ENCODE measurements at regions not wholly inside any gene's neighbourhood (a gene's known extent, or its start where the extent isn't known, plus 50 kb on each side); places are given as distances from the start of the nearest gene placed in this dataset.

DNA sequence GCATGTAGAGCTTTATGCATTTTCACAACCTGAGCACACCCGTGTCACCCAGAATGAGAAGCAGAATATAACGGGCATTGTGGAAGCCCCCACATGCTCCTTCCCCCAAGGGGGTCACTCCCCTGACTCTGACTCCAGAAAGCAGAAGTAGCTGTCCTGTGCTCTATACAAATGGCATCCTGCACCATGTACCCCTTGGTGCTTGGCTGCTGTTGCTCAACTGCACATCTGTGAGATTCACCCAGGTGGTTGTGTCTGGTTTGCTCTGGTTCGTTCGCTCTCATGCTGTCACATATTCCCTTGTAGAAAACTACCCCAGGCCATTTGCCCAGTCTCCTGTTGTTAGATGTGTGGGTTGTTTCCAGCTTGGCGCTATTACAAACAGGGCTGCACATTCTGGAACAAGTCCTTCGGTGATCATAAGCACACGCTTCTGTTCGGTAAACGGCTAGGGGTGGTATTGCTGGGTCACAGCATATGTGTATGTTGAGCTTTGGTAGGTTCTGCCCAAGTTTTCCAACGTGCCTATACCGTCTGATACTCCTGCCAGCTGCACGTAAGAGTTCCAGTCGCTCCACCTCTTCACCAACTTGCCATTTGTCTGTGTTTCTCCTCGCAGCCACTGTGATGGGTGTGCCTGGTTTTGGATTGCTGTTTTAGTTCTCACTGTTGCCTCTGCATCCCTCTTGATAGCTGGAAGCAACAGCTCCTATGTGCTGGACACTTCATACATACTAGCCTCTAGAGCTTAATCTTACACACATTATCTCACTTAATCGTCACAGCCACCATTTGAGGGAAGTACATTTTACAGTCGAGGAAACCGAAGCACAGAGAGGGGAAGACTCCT, 65.4 kb upstream of the SLC6A6 start:
- Histone ChIP-seq H3K36me3 (replicated peaks in 1 of 2) (no peaks in the 10 kb centered on the region), H3K4me3 (no peak overlapping the region), H3K4me1 (replicated peaks in 1 of 2) (no peaks in the 10 kb centered on the region), H3K9me3 (replicated peaks in 1 of 3) (no peaks in the 10 kb centered on the region), H3K27me3 (no peaks in the 10 kb centered on the region), H3K27ac (no peak overlapping the region)
- no peak for DNase-seq
- intact Hi-C loops (cut with DNase I): no loop called here
- 67 to 77% (median 71%) methylated on average over 17 of the region's 17 CpGs for WGBS, 4 donors
- TF ChIP-seq POLR2A (IDR thresholded peaks at IDR 0.05): no peak
- TF ChIP-seq, protein P1, sequence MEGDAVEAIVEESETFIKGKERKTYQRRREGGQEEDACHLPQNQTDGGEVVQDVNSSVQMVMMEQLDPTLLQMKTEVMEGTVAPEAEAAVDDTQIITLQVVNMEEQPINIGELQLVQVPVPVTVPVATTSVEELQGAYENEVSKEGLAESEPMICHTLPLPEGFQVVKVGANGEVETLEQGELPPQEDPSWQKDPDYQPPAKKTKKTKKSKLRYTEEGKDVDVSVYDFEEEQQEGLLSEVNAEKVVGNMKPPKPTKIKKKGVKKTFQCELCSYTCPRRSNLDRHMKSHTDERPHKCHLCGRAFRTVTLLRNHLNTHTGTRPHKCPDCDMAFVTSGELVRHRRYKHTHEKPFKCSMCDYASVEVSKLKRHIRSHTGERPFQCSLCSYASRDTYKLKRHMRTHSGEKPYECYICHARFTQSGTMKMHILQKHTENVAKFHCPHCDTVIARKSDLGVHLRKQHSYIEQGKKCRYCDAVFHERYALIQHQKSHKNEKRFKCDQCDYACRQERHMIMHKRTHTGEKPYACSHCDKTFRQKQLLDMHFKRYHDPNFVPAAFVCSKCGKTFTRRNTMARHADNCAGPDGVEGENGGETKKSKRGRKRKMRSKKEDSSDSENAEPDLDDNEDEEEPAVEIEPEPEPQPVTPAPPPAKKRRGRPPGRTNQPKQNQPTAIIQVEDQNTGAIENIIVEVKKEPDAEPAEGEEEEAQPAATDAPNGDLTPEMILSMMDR (IDR thresholded peaks at IDR 0.05): no peak

DNA sequence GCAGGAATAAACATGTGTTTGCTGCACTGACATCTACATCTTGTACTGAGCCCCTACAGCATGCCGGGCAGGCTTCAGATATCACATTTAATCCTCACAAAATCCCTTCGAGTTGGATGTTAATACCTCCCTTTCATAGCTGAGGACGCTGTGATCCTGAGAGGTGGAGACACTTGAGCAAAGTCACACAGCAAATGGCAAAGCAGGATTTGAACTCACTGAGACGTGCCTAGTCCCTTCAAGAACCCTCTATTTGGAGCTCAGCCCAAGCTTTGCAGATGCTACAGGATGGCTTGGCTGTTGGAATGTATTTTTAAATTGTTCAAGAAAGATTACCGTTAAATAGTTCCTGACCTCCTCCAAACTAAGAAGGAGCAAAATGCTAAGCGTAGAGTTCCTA, 64.6 kb upstream of the SLC6A6 start:
- Histone ChIP-seq H3K27me3 (no peaks in the 10 kb centered on the region), H3K4me1 (replicated peaks in 1 of 2) (no peaks in the 10 kb centered on the region), H3K4me3 (no peak overlapping the region), H3K27ac (no peak overlapping the region), H3K36me3 (replicated peaks in 1 of 2) (no peaks in the 10 kb centered on the region), H3K9me3 (replicated peaks in 1 of 3) (no peaks in the 10 kb centered on the region)
- 57 to 74% (median 66%) methylated on average over 4 to 6 of the region's 6 CpGs for WGBS, 4 donors
- no peak for DNase-seq
- intact Hi-C loops (cut with DNase I): no loop called here
- TF ChIP-seq POLR2A (IDR thresholded peaks at IDR 0.05): no peak
- TF ChIP-seq, protein P1 (IDR thresholded peaks at IDR 0.05): no peak

DNA sequence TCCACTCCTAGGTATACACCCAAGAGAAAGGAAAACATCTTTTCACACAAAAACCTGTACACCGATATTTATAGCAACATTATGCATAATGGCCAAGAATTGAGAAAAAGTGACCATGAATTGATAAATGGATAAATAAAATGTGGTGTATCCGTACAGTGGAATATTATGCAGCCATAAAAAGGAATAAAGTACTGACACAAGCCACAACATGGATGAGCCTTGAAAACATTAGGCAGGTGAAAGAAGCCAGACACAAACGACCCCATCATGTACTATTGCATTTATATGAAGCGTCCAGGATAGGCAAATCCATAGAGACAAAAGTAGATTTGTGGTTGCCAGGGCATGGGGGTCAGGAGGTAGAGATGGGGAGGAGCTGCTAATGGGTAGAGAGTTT, 64.2 kb upstream of the SLC6A6 start:
- DNase-seq: no peak
- H3K36me3 ChIP-seq (replicated peaks in 1 of 2): no peaks in the 10 kb centered on the region
- no peaks in the 10 kb centered on the region for H3K27me3 ChIP-seq
- H3K4me1 ChIP-seq (replicated peaks in 1 of 2): no peaks in the 10 kb centered on the region
- 57 to 77% (median 68%) methylated on average over 4 of the region's 4 CpGs for WGBS, 4 donors
- no peak overlapping the region for H3K4me3 ChIP-seq
- no peaks in the 10 kb centered on the region for H3K9me3 ChIP-seq (replicated peaks in 1 of 3)
- no peak overlapping the region for H3K27ac ChIP-seq
- intact Hi-C loops (cut with DNase I): no loop called here
- TF ChIP-seq POLR2A (IDR thresholded peaks at IDR 0.05): no peak
- TF ChIP-seq, protein P1 (IDR thresholded peaks at IDR 0.05): no peak

DNA sequence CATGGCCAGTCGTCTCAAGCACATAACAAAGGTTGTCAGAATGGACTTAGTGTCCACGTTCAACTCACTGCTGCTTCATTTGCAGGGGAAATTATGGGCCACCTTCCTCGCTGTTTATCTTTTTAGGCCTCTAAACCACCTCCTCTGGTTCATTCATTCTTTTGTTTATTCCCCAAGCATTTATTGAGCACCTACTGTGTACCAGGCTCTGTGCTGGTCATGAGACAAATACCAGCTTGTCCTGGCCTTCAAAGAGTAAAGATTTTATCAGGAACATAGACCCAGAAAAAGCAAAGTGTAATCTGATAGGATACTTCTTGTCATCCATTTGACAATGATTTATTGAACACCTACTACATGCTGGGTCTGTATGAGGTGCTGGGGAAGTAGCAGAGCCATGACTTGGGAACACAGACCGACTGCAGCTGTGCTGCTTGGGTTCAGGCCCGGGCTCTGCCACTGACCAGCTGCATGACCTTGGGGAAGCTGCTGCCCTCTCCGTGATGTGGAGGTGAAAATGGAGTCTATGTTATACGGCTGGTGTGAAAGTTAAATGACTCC, 63.4 kb upstream of the SLC6A6 start:
- H3K27ac ChIP-seq: no peak overlapping the region
- DNase-seq: no peak
- intact Hi-C loops (cut with DNase I): no loop called here
- H3K36me3 ChIP-seq (replicated peaks in 1 of 2): no peaks in the 10 kb centered on the region
- no peaks in the 10 kb centered on the region for H3K27me3 ChIP-seq
- H3K4me1 ChIP-seq (replicated peaks in 1 of 2): no peaks in the 10 kb centered on the region
- H3K4me3 ChIP-seq: no peak overlapping the region
- 57 to 79% (median 72%) methylated on average over 7 of the region's 7 CpGs for WGBS, 4 donors
- TF ChIP-seq POLR2A (IDR thresholded peaks at IDR 0.05): no peak
- TF ChIP-seq, protein P1 (IDR thresholded peaks at IDR 0.05): no peak
- no peaks in the 10 kb centered on the region for H3K9me3 ChIP-seq (replicated peaks in 1 of 3)
